Uterus (tissue), 2 donors: ENCODE measurements at regions not wholly inside any gene's neighbourhood (a gene's known extent, or its start where the extent isn't known, plus 50 kb on each side); places are given as distances from the start of the nearest gene placed in this dataset.

ENCODE experiments used
- POLR2A ChIP-seq, 2 donors: fragments of 450-650 bp; IDR thresholded peaks; one replicate each; pipeline ENCODE4 v1.6.1; 2016; ENCODE audit warnings: antibody characterized with exemption in 2 of 2, mild to moderate bottlenecking in 1 of 2, moderate library complexity in 1 of 2
- TF ChIP-seq, protein P1 (sequence below), 4 experiments: fragments of 200-600 bp in 2 of 4; fragments of 450-650 bp in 2 of 4; sonication (generic) in 2 of 4; IDR thresholded peaks; one replicate each; pipeline ENCODE4 v1.5.1; 2016 to 2019; ENCODE audit warnings: antibody characterized with exemption in 4 of 4, mild to moderate bottlenecking in 2 of 4, moderate library complexity in 1 of 4

DNA sequence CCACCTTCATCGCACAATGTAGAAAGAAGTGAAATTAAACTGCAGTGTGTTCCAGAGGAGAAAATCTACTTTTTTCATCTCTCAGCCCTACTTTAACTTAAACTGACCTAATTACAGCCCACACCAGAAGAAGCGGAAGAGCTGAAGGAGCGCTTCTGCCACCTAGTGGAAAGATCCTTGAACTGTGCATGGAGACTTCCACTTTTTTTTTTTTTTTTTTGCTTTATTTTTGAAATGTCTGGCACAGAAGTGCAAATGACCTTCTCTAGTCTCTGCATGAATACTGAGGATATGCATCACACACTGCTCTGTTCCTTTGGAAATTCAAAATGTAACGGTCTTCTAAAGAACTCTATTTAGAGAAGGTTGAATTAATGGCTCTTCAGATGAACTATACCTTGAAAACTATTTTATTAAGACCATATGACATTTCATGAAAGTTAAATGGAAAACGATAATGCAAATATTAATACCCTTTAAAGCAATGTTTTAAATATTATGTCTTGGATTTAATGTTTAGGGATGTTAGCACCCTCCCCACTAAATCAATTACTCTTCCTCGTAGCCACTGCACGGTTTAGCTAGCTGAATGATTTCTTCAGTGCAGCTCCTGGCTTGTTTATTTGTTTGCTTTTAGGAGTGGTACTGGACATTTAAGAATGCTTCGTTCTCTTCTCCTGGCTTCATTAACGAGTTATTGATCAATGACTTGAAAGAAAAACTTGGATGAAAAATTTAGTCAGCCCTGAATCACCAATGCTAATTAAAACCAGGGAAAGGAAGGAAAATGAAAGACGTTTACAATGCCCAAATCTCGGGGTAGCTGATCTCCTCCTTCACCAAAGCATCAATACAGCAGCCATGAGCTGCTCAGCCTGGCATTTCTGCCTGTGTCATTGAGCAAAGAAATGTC, 569.6 kb upstream of the GJE1 start:
- no peak for TF ChIP-seq POLR2A (IDR thresholded peaks at IDR 0.05)
- TF ChIP-seq, protein P1, sequence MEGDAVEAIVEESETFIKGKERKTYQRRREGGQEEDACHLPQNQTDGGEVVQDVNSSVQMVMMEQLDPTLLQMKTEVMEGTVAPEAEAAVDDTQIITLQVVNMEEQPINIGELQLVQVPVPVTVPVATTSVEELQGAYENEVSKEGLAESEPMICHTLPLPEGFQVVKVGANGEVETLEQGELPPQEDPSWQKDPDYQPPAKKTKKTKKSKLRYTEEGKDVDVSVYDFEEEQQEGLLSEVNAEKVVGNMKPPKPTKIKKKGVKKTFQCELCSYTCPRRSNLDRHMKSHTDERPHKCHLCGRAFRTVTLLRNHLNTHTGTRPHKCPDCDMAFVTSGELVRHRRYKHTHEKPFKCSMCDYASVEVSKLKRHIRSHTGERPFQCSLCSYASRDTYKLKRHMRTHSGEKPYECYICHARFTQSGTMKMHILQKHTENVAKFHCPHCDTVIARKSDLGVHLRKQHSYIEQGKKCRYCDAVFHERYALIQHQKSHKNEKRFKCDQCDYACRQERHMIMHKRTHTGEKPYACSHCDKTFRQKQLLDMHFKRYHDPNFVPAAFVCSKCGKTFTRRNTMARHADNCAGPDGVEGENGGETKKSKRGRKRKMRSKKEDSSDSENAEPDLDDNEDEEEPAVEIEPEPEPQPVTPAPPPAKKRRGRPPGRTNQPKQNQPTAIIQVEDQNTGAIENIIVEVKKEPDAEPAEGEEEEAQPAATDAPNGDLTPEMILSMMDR (IDR thresholded peaks at IDR 0.05): peak; percentile 66 to 82 (median 77)
